ENCODE measurements at regions not wholly inside any gene's neighbourhood (a gene's known extent, or its start where the extent isn't known, plus 50 kb on each side); places are given as distances from the start of the nearest gene placed in this dataset.

- no peak overlapping the region for H3K9ac ChIP-seq (ENCODE audit: low read length in 2 of 2)
- H3K9me3 ChIP-seq (ENCODE audit: control insufficient read depth in 2 of 2, low read length in 2 of 2): no peaks in the 10 kb centered on the region
- no peak overlapping the region for H3K4me3 ChIP-seq (ENCODE audit: low read length in 2 of 2)
- no peaks in the 10 kb centered on the region for H3K36me3 ChIP-seq (ENCODE audit: control insufficient read depth in 2 of 2, insufficient read depth in 2 of 2, low read length in 2 of 2)
- H3K27me3 ChIP-seq (ENCODE audit: control insufficient read depth in 1 of 2, insufficient read depth in 2 of 2, low read length in 2 of 2): no peaks in the 10 kb centered on the region
- no peak overlapping the region for H3K27ac ChIP-seq (ENCODE audit: low read length)
- peaks cover 4% of the 10 kb centered on the region for H3K4me1 ChIP-seq (ENCODE audit: control insufficient read depth, insufficient read depth, low read length)
Measured at GRCh38 chr2:12152888-12153287, 406.5 kb downstream of the LPIN1 start.

GRCh38 chr2:12155303-12156051 lies 409.0 kb downstream of the LPIN1 start:
- no peaks in the 10 kb centered on the region for H3K36me3 ChIP-seq (ENCODE audit: control insufficient read depth in 2 of 2, insufficient read depth in 2 of 2, low read length in 2 of 2)
- H3K27me3 ChIP-seq (ENCODE audit: control insufficient read depth in 1 of 2, insufficient read depth in 2 of 2, low read length in 2 of 2): no peaks in the 10 kb centered on the region
- no peak overlapping the region for H3K4me3 ChIP-seq (ENCODE audit: low read length in 2 of 2)
- H3K9ac ChIP-seq (ENCODE audit: low read length in 2 of 2): no peak overlapping the region
- H3K27ac ChIP-seq (ENCODE audit: low read length): no peak overlapping the region
- H3K4me1 ChIP-seq (ENCODE audit: control insufficient read depth, insufficient read depth, low read length): peaks cover 4% of the 10 kb centered on the region
- H3K9me3 ChIP-seq (ENCODE audit: control insufficient read depth in 2 of 2, low read length in 2 of 2): no peaks in the 10 kb centered on the region

- H3K4me3 ChIP-seq (ENCODE audit: low read length in 2 of 2): no peak overlapping the region
- peaks cover 4% of the 10 kb centered on the region for H3K4me1 ChIP-seq (ENCODE audit: control insufficient read depth, insufficient read depth, low read length)
- H3K27me3 ChIP-seq (ENCODE audit: control insufficient read depth in 1 of 2, insufficient read depth in 2 of 2, low read length in 2 of 2): no peaks in the 10 kb centered on the region
- no peaks in the 10 kb centered on the region for H3K36me3 ChIP-seq (ENCODE audit: control insufficient read depth in 2 of 2, insufficient read depth in 2 of 2, low read length in 2 of 2)
- no peak overlapping the region for H3K9ac ChIP-seq (ENCODE audit: low read length in 2 of 2)
- no peak overlapping the region for H3K27ac ChIP-seq (ENCODE audit: low read length)
- no peaks in the 10 kb centered on the region for H3K9me3 ChIP-seq (ENCODE audit: control insufficient read depth in 2 of 2, low read length in 2 of 2)
Measured at GRCh38 chr2:12156349-12156748, 409.9 kb downstream of the LPIN1 start.

GRCh38 chr2:12161085-12161484 lies 414.7 kb downstream of the LPIN1 start:
- Histone ChIP-seq H3K4me3 (ENCODE audit: low read length in 2 of 2) (no peak overlapping the region), H3K4me1 (ENCODE audit: control insufficient read depth, insufficient read depth, low read length) (peaks cover 4% of the 10 kb centered on the region), H3K27me3 (ENCODE audit: control insufficient read depth in 1 of 2, insufficient read depth in 2 of 2, low read length in 2 of 2) (no peaks in the 10 kb centered on the region), H3K27ac (ENCODE audit: low read length) (no peak overlapping the region), H3K9me3 (ENCODE audit: control insufficient read depth in 2 of 2, low read length in 2 of 2) (no peaks in the 10 kb centered on the region), H3K36me3 (ENCODE audit: control insufficient read depth in 2 of 2, insufficient read depth in 2 of 2, low read length in 2 of 2) (no peaks in the 10 kb centered on the region), H3K9ac (ENCODE audit: low read length in 2 of 2) (no peak overlapping the region)

GRCh38 chr2:12162269-12163247 lies 416.1 kb downstream of the LPIN1 start:
- H3K4me1 ChIP-seq (ENCODE audit: control insufficient read depth, insufficient read depth, low read length): no peaks in the 10 kb centered on the region
- no peak overlapping the region for H3K9ac ChIP-seq (ENCODE audit: low read length in 2 of 2)
- no peak overlapping the region for H3K27ac ChIP-seq (ENCODE audit: low read length)
- H3K27me3 ChIP-seq (ENCODE audit: control insufficient read depth in 1 of 2, insufficient read depth in 2 of 2, low read length in 2 of 2): no peaks in the 10 kb centered on the region
- H3K4me3 ChIP-seq (ENCODE audit: low read length in 2 of 2): no peak overlapping the region
- no peaks in the 10 kb centered on the region for H3K36me3 ChIP-seq (ENCODE audit: control insufficient read depth in 2 of 2, insufficient read depth in 2 of 2, low read length in 2 of 2)
- H3K9me3 ChIP-seq (ENCODE audit: control insufficient read depth in 2 of 2, low read length in 2 of 2): no peaks in the 10 kb centered on the region

GRCh38 chr2:12163866-12164265 lies 417.4 kb downstream of the LPIN1 start:
- Histone ChIP-seq H3K9ac (ENCODE audit: low read length in 2 of 2) (no peak overlapping the region), H3K4me3 (ENCODE audit: low read length in 2 of 2) (no peak overlapping the region), H3K9me3 (ENCODE audit: control insufficient read depth in 2 of 2, low read length in 2 of 2) (no peaks in the 10 kb centered on the region), H3K4me1 (ENCODE audit: control insufficient read depth, insufficient read depth, low read length) (peaks cover 4% of the 10 kb centered on the region), H3K36me3 (ENCODE audit: control insufficient read depth in 2 of 2, insufficient read depth in 2 of 2, low read length in 2 of 2) (no peaks in the 10 kb centered on the region), H3K27ac (ENCODE audit: low read length) (no peak overlapping the region), H3K27me3 (ENCODE audit: control insufficient read depth in 1 of 2, insufficient read depth in 2 of 2, low read length in 2 of 2) (no peaks in the 10 kb centered on the region)

- no peaks in the 10 kb centered on the region for H3K36me3 ChIP-seq (ENCODE audit: control insufficient read depth in 2 of 2, insufficient read depth in 2 of 2, low read length in 2 of 2)
- H3K4me1 ChIP-seq (ENCODE audit: control insufficient read depth, insufficient read depth, low read length): peaks cover 13% of the 10 kb centered on the region
Measured at GRCh38 chr2:12164689-12165088, 418.3 kb downstream of the LPIN1 start.

GRCh38 chr2:12167525-12168317 lies 421.3 kb downstream of the LPIN1 start:
- H3K36me3 ChIP-seq (ENCODE audit: control insufficient read depth in 2 of 2, insufficient read depth in 2 of 2, low read length in 2 of 2): no peaks in the 10 kb centered on the region
- no peaks in the 10 kb centered on the region for H3K27me3 ChIP-seq (ENCODE audit: control insufficient read depth in 1 of 2, insufficient read depth in 2 of 2, low read length in 2 of 2)
- H3K4me1 ChIP-seq (ENCODE audit: control insufficient read depth, insufficient read depth, low read length): peaks cover 22% of the 10 kb centered on the region
- H3K4me3 ChIP-seq (ENCODE audit: low read length in 2 of 2): no peak overlapping the region
- H3K9me3 ChIP-seq (ENCODE audit: control insufficient read depth in 2 of 2, low read length in 2 of 2): no peaks in the 10 kb centered on the region
- no peak overlapping the region for H3K9ac ChIP-seq (ENCODE audit: low read length in 2 of 2)
- H3K27ac ChIP-seq (ENCODE audit: low read length): no peak overlapping the region

More at GRCh38 chr2:12164689-12165088, 418.3 kb downstream of the LPIN1 start:
- no peak overlapping the region for H3K9ac ChIP-seq (ENCODE audit: low read length in 2 of 2)
- no peak overlapping the region for H3K4me3 ChIP-seq (ENCODE audit: low read length in 2 of 2)
- H3K27me3 ChIP-seq (ENCODE audit: control insufficient read depth in 1 of 2, insufficient read depth in 2 of 2, low read length in 2 of 2): no peaks in the 10 kb centered on the region
- no peak overlapping the region for H3K27ac ChIP-seq (ENCODE audit: low read length)
- H3K9me3 ChIP-seq (ENCODE audit: control insufficient read depth in 2 of 2, low read length in 2 of 2): no peaks in the 10 kb centered on the region

GRCh38 chr2:12168354-12168753 lies 421.9 kb downstream of the LPIN1 start:
- no peak overlapping the region for H3K27ac ChIP-seq (ENCODE audit: low read length)
- H3K36me3 ChIP-seq (ENCODE audit: control insufficient read depth in 2 of 2, insufficient read depth in 2 of 2, low read length in 2 of 2): no peaks in the 10 kb centered on the region
- no peak overlapping the region for H3K4me3 ChIP-seq (ENCODE audit: low read length in 2 of 2)
- H3K4me1 ChIP-seq (ENCODE audit: control insufficient read depth, insufficient read depth, low read length): peaks cover 22% of the 10 kb centered on the region
- no peaks in the 10 kb centered on the region for H3K9me3 ChIP-seq (ENCODE audit: control insufficient read depth in 2 of 2, low read length in 2 of 2)
- H3K27me3 ChIP-seq (ENCODE audit: control insufficient read depth in 1 of 2, insufficient read depth in 2 of 2, low read length in 2 of 2): no peaks in the 10 kb centered on the region
- no peak overlapping the region for H3K9ac ChIP-seq (ENCODE audit: low read length in 2 of 2)

- H3K4me1 ChIP-seq (ENCODE audit: control insufficient read depth, insufficient read depth, low read length): peaks cover 22% of the 10 kb centered on the region
- no peak overlapping the region for H3K9ac ChIP-seq (ENCODE audit: low read length in 2 of 2)
- no peaks in the 10 kb centered on the region for H3K9me3 ChIP-seq (ENCODE audit: control insufficient read depth in 2 of 2, low read length in 2 of 2)
- H3K4me3 ChIP-seq (ENCODE audit: low read length in 2 of 2): peak overlapping the region in 1 of 2 donors; percentile 10
- no peaks in the 10 kb centered on the region for H3K36me3 ChIP-seq (ENCODE audit: control insufficient read depth in 2 of 2, insufficient read depth in 2 of 2, low read length in 2 of 2)
- peak overlapping the region; percentile 46 for H3K27ac ChIP-seq (ENCODE audit: low read length)
- no peaks in the 10 kb centered on the region for H3K27me3 ChIP-seq (ENCODE audit: control insufficient read depth in 1 of 2, insufficient read depth in 2 of 2, low read length in 2 of 2)
Measured at GRCh38 chr2:12168791-12169388, 422.5 kb downstream of the LPIN1 start.

Data from stomach smooth muscle (tissue), 2 donors.